Pancreas (tissue), 10 donors: ENCODE measurements at regions not wholly inside any gene's neighbourhood (a gene's known extent, or its start where the extent isn't known, plus 50 kb on each side); places are given as distances from the start of the nearest gene placed in this dataset.

Experiments
- ATAC-seq, 4 donors: fragments of 200-7000 bp; cut with Tn5 transposase; one replicate each; pipeline versions ENCODE4 v1.8.0 to v1.9.1; 2020; ENCODE audit warnings: mild to moderate bottlenecking in 4 of 4, moderate library complexity in 4 of 4
- DNase-seq, 6 donors: peaks; one replicate each; pipeline ENCODE4 v3.0.0-alpha.2; 2020
- FAIRE-seq: peaks from 2 replicates; lab custom pipeline; 2012; peaks lifted over from hg19 to GRCh38; lab: Jason Lieb, UNC
- H3K27ac ChIP-seq, 4 donors: fragments of 200-600 bp; sonication (generic); 1 replicate in 3 of 4; 2 replicates in 1 of 4; pipeline versions ENCODE4 v1.5.0 to v1.8.0; 2020
- H3K27me3 ChIP-seq, 4 donors: fragments of 200-600 bp; one replicate each; pipeline ENCODE4 v1.8.0; 2021
- H3K36me3 ChIP-seq, 3 donors: fragments of 200-600 bp; sonication (generic) in 1 of 3; one replicate each; pipeline versions ENCODE4 v1.5.0 to v1.8.0; 2020 to 2021
- H3K4me1 ChIP-seq, 3 donors: fragments of 200-600 bp; one replicate each; pipeline ENCODE4 v1.8.0; 2021
- H3K4me3 ChIP-seq, 4 donors: fragments of 200-600 bp; sonication (generic) in 2 of 4; one replicate each; pipeline versions ENCODE4 v1.5.0 to v1.8.0; 2020 to 2021
- H3K9me3 ChIP-seq, 4 donors: fragments of 200-600 bp; one replicate each; pipeline ENCODE4 v1.8.0; 2021
- WGBS, 2 donors: extraction: QIAGEN DNeasy Blood & Tissue Kit; methylation state at CpG; one replicate each; pipeline ENCODE4 v1.1.7; 2013; 5-methylcytosine and 5-hydroxymethylcytosine counted together
- intact Hi-C, 3 donors: fragments of 100-400 bp; cut with DNase I; formaldehyde crosslinking; loops; one replicate each; pipeline versions ENCODE4 v1.11.1 to v1.14.2; 2022
- TF ChIP-seq, protein P1 (sequence below), 4 donors: fragments of 200-600 bp; sonication (generic) in 3 of 4; IDR thresholded peaks; one replicate each; pipeline versions ENCODE4 v1.5.0 to v1.8.0; 2021; ENCODE audit warnings: antibody characterized with exemption in 4 of 4
- donor health status: healthy with polysubstance abuse.
- donor health status: DM: no; HTN: no; CAD: no; lungs with moderate emphysema.
- donor health status: DM: no; HTN: no; CAD: no.
- donor health status: control.
- donor health status: control.
- donor health status: Bipolar disorder and iron deficiency.
- donor health status: DM: yes; HTN: yes; CAD: no.
- donor health status: DM: no; HTN: no; CAD: no.
- donor health status: DM: no; HTN: no; CAD: no.
- donor health status: DM: yes; HTN: yes; CAD: no.

DNA sequence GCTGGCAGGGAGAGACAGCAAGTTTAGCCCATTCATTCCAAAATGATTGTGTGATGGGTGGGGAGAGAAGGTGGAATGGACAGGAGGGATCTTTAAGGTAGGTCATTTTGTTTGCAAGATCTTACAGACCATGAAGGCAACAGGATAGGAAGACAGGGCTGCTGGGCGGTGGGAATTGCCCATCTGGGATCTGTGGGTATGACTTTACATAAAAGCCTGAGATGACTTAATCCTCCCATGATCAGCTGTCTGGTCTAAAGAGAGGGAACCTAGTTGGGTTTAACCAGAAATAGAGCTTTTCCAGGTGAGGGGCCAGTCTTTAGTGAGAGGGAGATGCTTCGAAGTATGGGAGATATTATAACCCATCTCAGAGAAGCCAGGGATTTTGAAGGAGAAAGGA lies 153.7 kb downstream of the KLF6 start:
- ATAC-seq (no peak), DNase-seq (no peak), FAIRE-seq (no peak)
- Histone ChIP-seq H3K4me3 (no peak overlapping the region), H3K4me1 (no peaks in the 10 kb centered on the region), H3K27ac (no peak overlapping the region), H3K9me3 (no peaks in the 10 kb centered on the region), H3K27me3 (no peaks in the 10 kb centered on the region), H3K36me3 (no peaks in the 10 kb centered on the region)
- intact Hi-C loops, result no loop called here
- 61 to 78% methylated on average over 2 of the region's 2 CpGs for WGBS, 2 donors
- TF ChIP-seq, protein P1, sequence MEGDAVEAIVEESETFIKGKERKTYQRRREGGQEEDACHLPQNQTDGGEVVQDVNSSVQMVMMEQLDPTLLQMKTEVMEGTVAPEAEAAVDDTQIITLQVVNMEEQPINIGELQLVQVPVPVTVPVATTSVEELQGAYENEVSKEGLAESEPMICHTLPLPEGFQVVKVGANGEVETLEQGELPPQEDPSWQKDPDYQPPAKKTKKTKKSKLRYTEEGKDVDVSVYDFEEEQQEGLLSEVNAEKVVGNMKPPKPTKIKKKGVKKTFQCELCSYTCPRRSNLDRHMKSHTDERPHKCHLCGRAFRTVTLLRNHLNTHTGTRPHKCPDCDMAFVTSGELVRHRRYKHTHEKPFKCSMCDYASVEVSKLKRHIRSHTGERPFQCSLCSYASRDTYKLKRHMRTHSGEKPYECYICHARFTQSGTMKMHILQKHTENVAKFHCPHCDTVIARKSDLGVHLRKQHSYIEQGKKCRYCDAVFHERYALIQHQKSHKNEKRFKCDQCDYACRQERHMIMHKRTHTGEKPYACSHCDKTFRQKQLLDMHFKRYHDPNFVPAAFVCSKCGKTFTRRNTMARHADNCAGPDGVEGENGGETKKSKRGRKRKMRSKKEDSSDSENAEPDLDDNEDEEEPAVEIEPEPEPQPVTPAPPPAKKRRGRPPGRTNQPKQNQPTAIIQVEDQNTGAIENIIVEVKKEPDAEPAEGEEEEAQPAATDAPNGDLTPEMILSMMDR (IDR thresholded peaks at IDR 0.05), result no peak

GRCh38 chr10:3625959-3626751 lies 158.9 kb downstream of the KLF6 start:
- Histone ChIP-seq H3K27me3 (no peaks in the 10 kb centered on the region), H3K36me3 (no peaks in the 10 kb centered on the region), H3K27ac (no peak overlapping the region), H3K9me3 (no peaks in the 10 kb centered on the region), H3K4me1 (peaks cover 0 to 4% (median 0%) of the 10 kb centered on the region in 3 donors), H3K4me3 (no peak overlapping the region)
- DNase-seq, result no peak
- WGBS, 2 donors, result 53 to 57% methylated on average over 11 of the region's 11 CpGs
- intact Hi-C loops, result no loop called here
- no peak for FAIRE-seq
- TF ChIP-seq, protein P1 (IDR thresholded peaks at IDR 0.05), result no peak
- ATAC-seq, result no peak

- no peak for ATAC-seq
- H3K4me1 ChIP-seq, result peaks cover 0 to 4% (median 0%) of the 10 kb centered on the region in 3 donors
- no peaks in the 10 kb centered on the region for H3K36me3 ChIP-seq
- no peaks in the 10 kb centered on the region for H3K27me3 ChIP-seq
- DNase-seq, result no peak
- no peak overlapping the region for H3K4me3 ChIP-seq
- H3K9me3 ChIP-seq, result no peaks in the 10 kb centered on the region
- no peak overlapping the region for H3K27ac ChIP-seq
- intact Hi-C loops, result no loop called here
- no peak for FAIRE-seq
- 64 to 70% methylated on average over 8 of the region's 8 CpGs for WGBS, 2 donors
- TF ChIP-seq, protein P1 (IDR thresholded peaks at IDR 0.05), result no peak
Observed at GRCh38 chr10:3624367-3624766, 160.6 kb downstream of the KLF6 start.

- intact Hi-C loops, result no loop called here
- no peaks in the 10 kb centered on the region for H3K36me3 ChIP-seq
- peak overlapping the region in 1 of 4 donors; percentile 6 for H3K27ac ChIP-seq
- no peak for DNase-seq
- FAIRE-seq, result peak; percentile 13
- H3K9me3 ChIP-seq, result no peaks in the 10 kb centered on the region
- peaks cover 0 to 4% (median 0%) of the 10 kb centered on the region in 3 donors for H3K4me1 ChIP-seq
- H3K4me3 ChIP-seq, result no peak overlapping the region
- peak in 3 of 4 donors; percentile 27 to 77 (median 46) for ATAC-seq
- no peaks in the 10 kb centered on the region for H3K27me3 ChIP-seq
- TF ChIP-seq, protein P1 (IDR thresholded peaks at IDR 0.05), result no peak
- 20 to 27% methylated on average over 7 of the region's 7 CpGs for WGBS, 2 donors
Observed at GRCh38 chr10:3623746-3624145, 161.3 kb downstream of the KLF6 start.
